Fibroblast of lung (primary cell): ENCODE measurements at regions not wholly inside any gene's neighbourhood (a gene's known extent, or its start where the extent isn't known, plus 50 kb on each side); places are given as distances from the start of the nearest gene placed in this dataset.

ENCODE experiments used
- DNase-seq, 2 donors: peaks; one replicate each; pipeline versions ENCODE4 v3.0.0 to v3.0.0-alpha.2; 2010; ENCODE audit warnings: low read depth in 2 of 2
- H2AFZ ChIP-seq: 2 replicates; pipeline ENCODE4 v1.5.1; 2012; ENCODE audit warnings: low read length, control low read depth, inconsistent platforms
- H3K27ac ChIP-seq: 2 replicates; pipeline ENCODE4 v1.5.1; 2011; ENCODE audit warnings: low read length, control low read depth; ENCODE audit not compliant: insufficient read depth
- H3K27me3 ChIP-seq: 2 replicates; pipeline ENCODE4 v1.5.1; 2011; ENCODE audit warnings: mild to moderate bottlenecking, low read length; ENCODE audit not compliant: control insufficient read depth, insufficient read depth
- H3K36me3 ChIP-seq: 2 replicates; pipeline ENCODE4 v1.5.1; 2011; ENCODE audit warnings: low read length; ENCODE audit not compliant: control insufficient read depth, insufficient read depth
- H3K4me1 ChIP-seq: 2 replicates; pipeline ENCODE4 v1.5.1; 2011; ENCODE audit warnings: low read length; ENCODE audit not compliant: control insufficient read depth, insufficient read depth; ENCODE audit errors: extremely low read depth
- H3K4me2 ChIP-seq: 2 replicates; pipeline ENCODE4 v1.5.1; 2011; ENCODE audit warnings: low read length, control low read depth; ENCODE audit not compliant: insufficient read depth; ENCODE audit errors: extremely low read depth
- H3K4me3 ChIP-seq, 4 experiments: fragments of 200-600 bp in 1 of 4; sonication (generic) in 1 of 4; replicated peaks in 1 of 4; 2 replicates each; pipeline ENCODE4 v1.5.1; 2011 to 2016; ENCODE audit warnings: low read length in 4 of 4, low read depth in 3 of 4, mild to moderate bottlenecking in 3 of 4, control low read depth in 2 of 4, inconsistent platforms in 1 of 4, mixed read lengths in 1 of 4; ENCODE audit not compliant: insufficient read depth in 1 of 4; ENCODE audit errors: control extremely low read depth in 1 of 4
- H3K79me2 ChIP-seq: 2 replicates; pipeline ENCODE4 v1.5.1; 2012; ENCODE audit warnings: mild to moderate bottlenecking, low read length, inconsistent platforms; ENCODE audit not compliant: control insufficient read depth, insufficient read depth
- H3K9ac ChIP-seq: 2 replicates; pipeline ENCODE4 v1.5.1; 2011; ENCODE audit warnings: mild to moderate bottlenecking, low read length, control low read depth; ENCODE audit not compliant: insufficient read depth
- H3K9me3 ChIP-seq: 2 replicates; pipeline ENCODE4 v1.5.1; 2012; ENCODE audit warnings: low read depth, low read length; ENCODE audit not compliant: control insufficient read depth, insufficient read depth
- H4K20me1 ChIP-seq: 2 replicates; pipeline ENCODE4 v1.5.1; 2011; ENCODE audit warnings: low read length; ENCODE audit not compliant: control insufficient read depth, insufficient read depth; ENCODE audit errors: extremely low read depth
- EZH2 ChIP-seq: IDR thresholded peaks from 2 replicates; pipeline ENCODE4 v1.5.1; 2012; ENCODE audit warnings: low read length, control low read depth, mild to moderate bottlenecking; ENCODE audit errors: missing control alignments
- TF ChIP-seq, protein P1 (sequence below), 2 donors: IDR thresholded peaks in 1 of 2; conservative IDR thresholded peaks in 1 of 2; 1 replicate in 1 of 2; 2 replicates in 1 of 2; pipeline ENCODE4 v1.5.1; 2011 to 2012; ENCODE audit warnings: low read length in 2 of 2, control low read depth in 1 of 2, inconsistent platforms in 1 of 2, low read depth in 1 of 2, mild to moderate bottlenecking in 1 of 2

DNA sequence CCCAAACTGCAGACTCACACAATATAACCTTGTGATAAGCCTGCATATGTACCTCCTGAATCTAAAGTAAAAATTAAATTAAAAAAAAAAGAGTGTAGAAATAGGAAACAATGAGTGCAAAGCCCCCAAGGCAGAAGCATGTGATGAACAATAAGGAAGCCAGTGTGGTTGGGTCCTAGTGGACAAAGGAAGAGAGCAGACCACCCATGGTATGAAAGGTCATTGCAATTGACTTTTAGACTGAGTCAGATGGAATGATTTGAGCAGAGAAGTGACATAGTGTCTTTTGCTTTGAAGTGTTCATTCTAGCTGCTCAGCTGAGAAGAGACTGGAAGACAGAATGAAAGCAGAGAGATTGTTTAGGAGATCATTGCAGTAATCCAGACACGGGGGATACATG, 417.1 kb downstream of the RAD51AP2 start:
- Histone ChIP-seq H3K36me3 (no peaks in the 10 kb centered on the region), H3K9ac (no peak overlapping the region), H3K9me3 (no peaks in the 10 kb centered on the region), H3K4me1 (peaks cover 3% of the 10 kb centered on the region), H2AFZ (no peak overlapping the region), H3K4me2 (no peak overlapping the region), H3K79me2 (no peaks in the 10 kb centered on the region), H3K4me3 (no peak overlapping the region), H3K27ac (no peak overlapping the region), H4K20me1 (no peaks in the 10 kb centered on the region), H3K27me3 (no peaks in the 10 kb centered on the region)
- DNase-seq: peak in 1 of 2 donors; percentile 18
- TF ChIP-seq, protein P1, sequence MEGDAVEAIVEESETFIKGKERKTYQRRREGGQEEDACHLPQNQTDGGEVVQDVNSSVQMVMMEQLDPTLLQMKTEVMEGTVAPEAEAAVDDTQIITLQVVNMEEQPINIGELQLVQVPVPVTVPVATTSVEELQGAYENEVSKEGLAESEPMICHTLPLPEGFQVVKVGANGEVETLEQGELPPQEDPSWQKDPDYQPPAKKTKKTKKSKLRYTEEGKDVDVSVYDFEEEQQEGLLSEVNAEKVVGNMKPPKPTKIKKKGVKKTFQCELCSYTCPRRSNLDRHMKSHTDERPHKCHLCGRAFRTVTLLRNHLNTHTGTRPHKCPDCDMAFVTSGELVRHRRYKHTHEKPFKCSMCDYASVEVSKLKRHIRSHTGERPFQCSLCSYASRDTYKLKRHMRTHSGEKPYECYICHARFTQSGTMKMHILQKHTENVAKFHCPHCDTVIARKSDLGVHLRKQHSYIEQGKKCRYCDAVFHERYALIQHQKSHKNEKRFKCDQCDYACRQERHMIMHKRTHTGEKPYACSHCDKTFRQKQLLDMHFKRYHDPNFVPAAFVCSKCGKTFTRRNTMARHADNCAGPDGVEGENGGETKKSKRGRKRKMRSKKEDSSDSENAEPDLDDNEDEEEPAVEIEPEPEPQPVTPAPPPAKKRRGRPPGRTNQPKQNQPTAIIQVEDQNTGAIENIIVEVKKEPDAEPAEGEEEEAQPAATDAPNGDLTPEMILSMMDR (conservative IDR thresholded peaks at IDR 0.05 in 1 of 2, IDR thresholded peaks at IDR 0.05 in 1 of 2; ENCODE audit: low read depth in 1 of 2, low read length in 2 of 2): no peak

DNA sequence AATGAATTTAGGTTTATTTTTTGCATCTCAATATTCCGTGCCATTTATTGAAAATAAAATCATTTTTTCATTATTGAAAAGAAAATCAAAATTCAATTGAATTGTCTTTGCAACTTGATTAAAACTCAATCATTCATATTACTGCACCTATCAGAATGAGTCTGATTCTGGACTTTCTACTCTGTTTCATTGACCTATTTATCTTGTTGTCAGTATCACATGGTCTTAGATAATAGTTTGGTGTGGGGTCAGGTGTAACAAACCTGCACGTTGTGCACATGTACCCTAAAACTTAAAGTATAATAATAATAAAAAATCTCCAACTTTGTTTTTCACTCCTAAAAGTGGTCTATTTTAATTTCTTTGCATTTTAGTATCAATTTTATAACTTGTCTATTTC, 422.9 kb downstream of the RAD51AP2 start:
- Histone ChIP-seq H4K20me1 (no peaks in the 10 kb centered on the region), H3K79me2 (no peaks in the 10 kb centered on the region), H3K4me2 (no peak overlapping the region), H2AFZ (no peak overlapping the region), H3K36me3 (no peaks in the 10 kb centered on the region), H3K4me3 (no peak overlapping the region), H3K9ac (no peak overlapping the region), H3K4me1 (no peaks in the 10 kb centered on the region), H3K27me3 (no peaks in the 10 kb centered on the region), H3K27ac (no peak overlapping the region), H3K9me3 (no peaks in the 10 kb centered on the region)
- no peak for DNase-seq
- no peak for TF ChIP-seq EZH2
- TF ChIP-seq, protein P1 (conservative IDR thresholded peaks at IDR 0.05 in 1 of 2, IDR thresholded peaks at IDR 0.05 in 1 of 2; ENCODE audit: low read depth in 1 of 2, low read length in 2 of 2): no peak

DNA sequence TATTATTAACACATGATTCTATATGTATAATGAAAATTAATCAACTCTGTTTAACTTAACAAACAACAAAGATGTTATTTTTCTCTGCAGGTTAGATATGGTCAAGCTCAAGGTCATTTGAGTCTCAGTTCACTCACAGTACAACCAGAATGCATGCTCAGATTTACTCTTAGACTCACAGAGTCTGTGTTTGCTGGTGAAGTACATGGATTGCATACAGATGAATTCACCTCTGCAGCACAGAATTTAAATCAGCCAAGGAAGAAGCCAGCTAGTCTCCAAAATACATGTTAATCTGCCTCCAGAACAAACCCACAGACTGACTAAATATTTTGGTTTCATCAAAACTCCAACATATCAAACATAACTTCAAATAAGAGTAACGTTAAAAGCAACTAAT, 424.5 kb downstream of the RAD51AP2 start:
- Histone ChIP-seq H3K4me2 (no peak overlapping the region), H2AFZ (no peak overlapping the region), H3K27me3 (no peaks in the 10 kb centered on the region), H3K9me3 (no peaks in the 10 kb centered on the region), H3K79me2 (no peaks in the 10 kb centered on the region), H3K9ac (no peak overlapping the region), H3K36me3 (no peaks in the 10 kb centered on the region), H3K4me1 (no peaks in the 10 kb centered on the region), H3K27ac (no peak overlapping the region), H4K20me1 (no peaks in the 10 kb centered on the region), H3K4me3 (no peak overlapping the region)
- TF ChIP-seq EZH2: no peak
- TF ChIP-seq, protein P1 (conservative IDR thresholded peaks at IDR 0.05 in 1 of 2, IDR thresholded peaks at IDR 0.05 in 1 of 2; ENCODE audit: low read depth in 1 of 2, low read length in 2 of 2): no peak
- DNase-seq: no peak
